CD4-positive, alpha-beta T cell (primary cell): ENCODE measurements at regions not wholly inside any gene's neighbourhood (a gene's known extent, or its start where the extent isn't known, plus 50 kb on each side); places are given as distances from the start of the nearest gene placed in this dataset.
"Not testable (repeated sequence)": the region's sequence is repeated elsewhere in the genome, so short reads cannot be mapped to it uniquely, and the experiment has no call there.

Experiments
- ATAC-seq: fragments of 200-7000 bp; cut with Tn5 transposase; one replicate; pipeline ENCODE4 v1.10.0; 2022; ENCODE audit warnings: mild to moderate bottlenecking; ENCODE audit not compliant: poor library complexity
- CTCF ChIA-PET: fragments of 350-600 bp; sonication (Branson Sonifier 250); formaldehyde crosslinking; loops from one replicate; lab custom pipeline; 2021; ENCODE audit warnings: antibody characterized with exemption, inconsistent platforms; lab: Charles Lee
- POLR2A ChIA-PET: fragments of 350-600 bp; sonication (Branson Sonifier 250); formaldehyde crosslinking; loops from one replicate; lab custom pipeline; 2021; ENCODE audit warnings: antibody characterized with exemption, inconsistent platforms; lab: Charles Lee
- DNase-seq, 14 experiments: peaks; one replicate each; pipeline ENCODE4 v3.0.0-alpha.2; 2013 to 2020; ENCODE audit warnings: mixed read lengths in 2 of 14
- H3K27ac ChIP-seq, 2 donors: one replicate each; pipeline versions ENCODE4 v1.5.1 to v1.7.0; 2013; ENCODE audit warnings: low read length in 2 of 2, low read depth in 1 of 2, mild to moderate bottlenecking in 1 of 2
- H3K27me3 ChIP-seq, 2 experiments: 1 replicate in 1 of 2; 2 replicates in 1 of 2; pipeline versions ENCODE4 v1.6.1 to v1.7.0; 2013; ENCODE audit warnings: low read length in 2 of 2, control low read depth in 1 of 2, mild to moderate bottlenecking in 1 of 2, moderate library complexity in 1 of 2; ENCODE audit not compliant: insufficient read depth in 2 of 2, control insufficient read depth in 1 of 2
- H3K36me3 ChIP-seq: one replicate; pipeline ENCODE4 v1.6.1; 2013; ENCODE audit warnings: low read length, control low read depth; ENCODE audit not compliant: insufficient read depth
- H3K4me1 ChIP-seq: one replicate; pipeline ENCODE4 v1.6.1; 2013; ENCODE audit warnings: low read length, control low read depth; ENCODE audit not compliant: insufficient read depth
- H3K4me3 ChIP-seq: one replicate; pipeline ENCODE4 v1.5.1; 2013; ENCODE audit warnings: mild to moderate bottlenecking, low read length, moderate library complexity
- H3K9me3 ChIP-seq, 2 experiments: 1 replicate in 1 of 2; 2 replicates in 1 of 2; pipeline versions ENCODE4 v1.6.1 to v1.7.0; 2013; ENCODE audit warnings: low read length in 2 of 2, mild to moderate bottlenecking in 2 of 2, control low read depth in 1 of 2, moderate library complexity in 1 of 2; ENCODE audit not compliant: control insufficient read depth in 1 of 2, insufficient read depth in 1 of 2
- H3K27ac Mint-ChIP-seq: one replicate; pipeline ENCODE4 v1.8.0; 2020; ENCODE audit warnings: mixed read lengths
- H3K27me3 Mint-ChIP-seq: one replicate; pipeline ENCODE4 v1.8.0; 2021; ENCODE audit warnings: mixed read lengths
- H3K36me3 Mint-ChIP-seq: one replicate; pipeline ENCODE4 v1.8.0; 2021; ENCODE audit warnings: low read depth, mixed read lengths
- H3K4me1 Mint-ChIP-seq: one replicate; pipeline ENCODE4 v1.8.0; 2021; ENCODE audit warnings: low read depth, mixed read lengths
- H3K4me3 Mint-ChIP-seq: one replicate; pipeline ENCODE4 v1.8.0; 2020; ENCODE audit warnings: mild to moderate bottlenecking, mixed read lengths
- H3K9me3 Mint-ChIP-seq: one replicate; pipeline ENCODE4 v1.8.0; 2020; ENCODE audit warnings: mixed read lengths
- intact Hi-C, 2 experiments: fragments of 100-400 bp; cut with DNase I in 1 of 2; cut with micrococcal nuclease in 1 of 2; formaldehyde crosslinking; loops; one replicate each; pipeline versions ENCODE4 v1.15.1 to v1.9.0; 2023 to 2025; cut with DNase I, micrococcal nuclease
- TF ChIP-seq, protein P1 (sequence below): fragments of 200-600 bp; IDR thresholded peaks from one replicate; pipeline ENCODE4 v1.8.0; 2022; ENCODE audit warnings: antibody characterized with exemption, mild to moderate bottlenecking

DNA sequence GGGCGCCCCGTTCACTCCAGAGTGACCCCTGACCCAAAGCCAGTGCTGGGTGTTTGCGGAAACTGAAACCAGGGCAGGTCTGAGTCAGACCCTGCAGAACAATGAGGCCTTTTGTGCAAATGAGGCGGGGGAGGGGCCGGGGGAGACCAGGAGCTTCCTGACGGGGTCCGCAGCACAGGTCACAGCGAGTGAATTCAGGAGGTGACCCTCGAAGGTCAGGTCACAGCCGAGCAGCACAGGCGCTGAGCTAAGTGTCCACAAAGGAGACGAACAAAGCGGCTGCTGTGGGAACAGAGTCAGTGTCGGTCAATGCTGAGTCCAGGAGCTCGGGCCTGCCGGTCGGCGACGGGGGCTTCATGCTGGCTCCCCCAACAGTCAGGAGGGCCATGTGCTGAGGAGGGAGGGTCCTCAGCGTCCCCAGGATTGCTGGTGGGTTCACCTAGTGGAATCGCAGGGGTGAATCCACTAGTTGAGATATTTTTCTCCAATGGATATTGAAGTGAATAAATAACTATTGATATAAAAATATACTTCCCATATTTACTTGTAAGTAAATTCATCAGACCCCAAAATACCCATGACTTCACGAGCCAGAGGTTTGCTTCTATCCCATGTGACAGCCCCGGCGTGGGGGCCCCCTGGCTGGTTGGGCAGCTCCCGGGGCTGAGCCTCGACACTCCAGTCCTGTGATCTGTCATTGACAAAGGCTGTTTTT, 188.4 kb upstream of the SULF2 start:
- no peak overlapping the region for H3K4me3 Mint-ChIP-seq
- peaks cover 9% of the 10 kb centered on the region for H3K4me1 Mint-ChIP-seq
- intact Hi-C loops, result no loop called here
- H3K9me3 Mint-ChIP-seq, result no peaks in the 10 kb centered on the region
- Histone ChIP-seq H3K4me1 (peaks cover 5% of the 10 kb centered on the region), H3K9me3 (peaks cover 0 to 4% of the 10 kb centered on the region in 2 experiments), H3K36me3 (no peaks in the 10 kb centered on the region), H3K27me3 (peaks cover 0 to 8% of the 10 kb centered on the region in 2 experiments), H3K27ac (no peak overlapping the region), H3K4me3 (no peak overlapping the region)
- POLR2A ChIA-PET, result no interaction called here
- no peaks in the 10 kb centered on the region for H3K36me3 Mint-ChIP-seq
- CTCF ChIA-PET, result no interaction called here
- no peak overlapping the region for H3K27ac Mint-ChIP-seq
- no peak for DNase-seq
- no peak for ATAC-seq
- peaks cover 44% of the 10 kb centered on the region for H3K27me3 Mint-ChIP-seq
- TF ChIP-seq, protein P1, sequence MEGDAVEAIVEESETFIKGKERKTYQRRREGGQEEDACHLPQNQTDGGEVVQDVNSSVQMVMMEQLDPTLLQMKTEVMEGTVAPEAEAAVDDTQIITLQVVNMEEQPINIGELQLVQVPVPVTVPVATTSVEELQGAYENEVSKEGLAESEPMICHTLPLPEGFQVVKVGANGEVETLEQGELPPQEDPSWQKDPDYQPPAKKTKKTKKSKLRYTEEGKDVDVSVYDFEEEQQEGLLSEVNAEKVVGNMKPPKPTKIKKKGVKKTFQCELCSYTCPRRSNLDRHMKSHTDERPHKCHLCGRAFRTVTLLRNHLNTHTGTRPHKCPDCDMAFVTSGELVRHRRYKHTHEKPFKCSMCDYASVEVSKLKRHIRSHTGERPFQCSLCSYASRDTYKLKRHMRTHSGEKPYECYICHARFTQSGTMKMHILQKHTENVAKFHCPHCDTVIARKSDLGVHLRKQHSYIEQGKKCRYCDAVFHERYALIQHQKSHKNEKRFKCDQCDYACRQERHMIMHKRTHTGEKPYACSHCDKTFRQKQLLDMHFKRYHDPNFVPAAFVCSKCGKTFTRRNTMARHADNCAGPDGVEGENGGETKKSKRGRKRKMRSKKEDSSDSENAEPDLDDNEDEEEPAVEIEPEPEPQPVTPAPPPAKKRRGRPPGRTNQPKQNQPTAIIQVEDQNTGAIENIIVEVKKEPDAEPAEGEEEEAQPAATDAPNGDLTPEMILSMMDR, result no peak

DNA sequence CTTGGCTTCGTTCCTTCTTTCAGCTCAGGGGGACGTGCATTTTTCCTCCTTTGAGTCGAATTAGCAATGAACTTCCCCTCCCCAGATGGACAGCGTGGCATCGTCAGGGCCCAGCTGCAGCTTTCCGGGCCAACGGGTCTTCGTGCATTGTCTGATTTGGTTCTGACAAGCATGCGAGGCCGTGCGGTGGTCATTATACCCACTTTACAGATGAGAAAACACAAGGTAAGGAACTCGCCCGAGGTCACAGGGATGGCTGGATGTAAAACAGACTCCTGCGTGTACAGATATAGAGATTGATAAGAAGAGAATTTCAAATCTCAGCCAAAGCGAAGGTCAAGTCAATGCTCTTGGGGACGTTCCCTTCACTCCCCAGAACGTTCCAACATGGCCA, 187.6 kb upstream of the SULF2 start:
- POLR2A ChIA-PET, result no interaction called here
- Mint-ChIP-seq H3K4me3 (no peak overlapping the region), H3K36me3 (no peaks in the 10 kb centered on the region)

DNA sequence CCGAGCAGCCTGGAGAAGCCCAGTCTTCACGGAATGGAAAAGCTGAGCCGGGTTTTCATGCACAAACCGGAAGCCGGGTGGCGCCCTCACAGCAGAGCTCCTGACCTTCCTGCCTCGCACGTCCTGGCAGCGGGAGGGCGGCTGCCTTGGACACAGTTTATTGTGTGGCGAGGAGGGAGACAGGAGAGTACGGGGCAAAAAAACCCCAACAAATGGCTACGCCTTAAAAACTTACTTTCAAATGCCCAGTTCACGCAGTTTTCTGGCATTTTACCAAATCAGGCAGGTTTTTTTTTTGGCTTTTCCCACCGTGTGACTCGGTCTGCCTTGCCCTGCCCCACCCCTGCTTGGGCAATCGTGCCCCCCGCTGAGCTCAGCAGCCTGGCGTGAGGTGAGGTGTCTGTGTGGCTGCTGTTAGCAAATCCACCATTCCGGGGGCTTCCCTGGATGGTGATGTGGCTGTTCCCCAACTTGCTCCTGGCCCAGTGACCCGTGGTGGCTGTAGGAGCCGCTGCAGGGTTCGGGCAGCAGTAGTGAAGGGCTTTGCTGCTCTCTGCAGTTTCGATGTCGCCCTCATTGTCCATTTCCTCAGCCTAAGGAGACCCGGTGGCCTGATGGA, 187.1 kb upstream of the SULF2 start:
- H3K27me3 ChIP-seq, H3K36me3 Mint-ChIP-seq, H3K9me3 ChIP-seq, ATAC-seq, H3K36me3 ChIP-seq, H3K27ac Mint-ChIP-seq, POLR2A ChIA-PET, CTCF ChIA-PET, H3K9me3 Mint-ChIP-seq, intact Hi-C loops, H3K4me3 ChIP-seq, H3K27ac ChIP-seq, H3K4me3 Mint-ChIP-seq, H3K4me1 ChIP-seq, H3K4me1 Mint-ChIP-seq: not testable (repeated sequence)
- peak in 1 of 14 experiments; percentile 7 for DNase-seq
- peaks cover 41% of the 10 kb centered on the region for H3K27me3 Mint-ChIP-seq

More for the DNA sequence above, 187.6 kb upstream of the SULF2 start:
- peaks cover 6% of the 10 kb centered on the region for H3K4me1 Mint-ChIP-seq
- H3K27me3 Mint-ChIP-seq, result peaks cover 44% of the 10 kb centered on the region
- TF ChIP-seq, protein P1, result no peak
- Histone ChIP-seq H3K4me3 (no peak overlapping the region), H3K36me3 (no peaks in the 10 kb centered on the region), H3K9me3 (peaks cover 0 to 6% of the 10 kb centered on the region in 2 experiments), H3K27ac (no peak overlapping the region), H3K27me3 (peaks cover 0 to 8% of the 10 kb centered on the region in 2 experiments), H3K4me1 (peaks cover 4% of the 10 kb centered on the region)
- H3K27ac Mint-ChIP-seq, result no peak overlapping the region
- no peak for ATAC-seq
- intact Hi-C loops, result no loop called here
- CTCF ChIA-PET, result no interaction called here
- no peaks in the 10 kb centered on the region for H3K9me3 Mint-ChIP-seq
- no peak for DNase-seq
